HG03139 (cell line): ENCODE measurements at regions not wholly inside any gene's neighbourhood (a gene's known extent, or its start where the extent isn't known, plus 50 kb on each side); places are given as distances from the start of the nearest gene placed in this dataset.

Experiments used
- ATAC-seq: cut with Tn5 transposase; IDR thresholded peaks from one replicate; pipeline ENCODE4 v1.9.1; 2021; ENCODE audit not compliant: unreplicated experiment

DNA sequence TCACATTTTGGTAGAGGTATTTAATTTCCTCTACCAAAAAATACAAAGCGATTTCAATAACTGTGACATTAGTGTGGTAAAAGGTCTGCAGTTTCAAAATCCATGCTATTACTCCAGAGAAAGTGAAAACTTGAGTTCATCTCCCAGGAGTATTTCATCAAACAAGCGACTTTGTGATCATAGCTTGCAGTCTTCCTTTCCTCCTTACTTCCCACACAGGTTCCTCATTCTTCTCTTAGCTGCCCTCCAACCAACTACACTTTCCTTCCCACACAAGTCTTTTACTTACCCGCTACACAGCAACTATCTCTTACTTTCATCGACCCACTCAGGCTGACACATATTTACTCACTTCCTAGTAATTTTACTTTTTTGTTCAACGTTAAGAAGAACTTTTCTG is 413.4 kb upstream of the USP15 start:
- no peak for ATAC-seq

DNA sequence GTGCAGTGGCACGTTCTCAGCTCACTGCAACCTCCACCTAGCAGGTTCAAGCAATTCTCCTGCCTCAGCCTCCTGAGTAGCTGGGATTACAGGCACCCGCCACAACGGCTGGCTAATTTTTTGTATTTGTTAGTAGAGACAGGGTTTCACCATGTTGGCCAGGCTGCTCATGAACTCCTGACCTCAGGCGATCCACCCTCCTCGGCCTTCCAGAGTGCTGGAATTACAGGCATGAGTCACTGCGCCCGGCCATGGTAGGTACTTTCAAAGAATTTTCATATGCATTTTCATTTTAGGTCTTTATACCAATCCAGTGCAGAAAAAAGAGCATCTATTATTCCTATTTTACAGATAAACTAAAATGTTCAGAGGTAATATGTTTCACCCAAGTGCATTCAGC is 411.3 kb upstream of the USP15 start:
- no peak for ATAC-seq

DNA sequence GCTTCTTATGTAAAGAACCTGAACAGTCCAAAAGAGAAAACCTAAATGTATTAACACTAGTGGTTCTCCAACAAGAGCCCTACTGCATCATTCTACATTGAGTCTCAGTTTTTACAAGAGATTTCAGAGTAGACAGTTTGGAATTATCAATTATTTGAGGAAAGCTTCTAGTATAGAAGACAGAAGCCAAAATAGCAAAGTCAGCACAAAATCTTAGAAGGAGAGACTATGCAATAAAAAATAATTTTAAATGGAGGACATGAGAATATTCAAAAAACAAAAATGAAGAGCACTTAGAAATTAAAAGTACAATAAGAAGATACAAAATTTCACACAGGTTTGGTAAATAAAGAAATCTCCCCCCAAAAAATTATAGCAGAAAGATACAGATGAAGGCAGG is 406.3 kb upstream of the USP15 start:
- no peak for ATAC-seq

GRCh38 chr12:61854902-61855301 is 405.3 kb upstream of the USP15 start:
- no peak for ATAC-seq

DNA sequence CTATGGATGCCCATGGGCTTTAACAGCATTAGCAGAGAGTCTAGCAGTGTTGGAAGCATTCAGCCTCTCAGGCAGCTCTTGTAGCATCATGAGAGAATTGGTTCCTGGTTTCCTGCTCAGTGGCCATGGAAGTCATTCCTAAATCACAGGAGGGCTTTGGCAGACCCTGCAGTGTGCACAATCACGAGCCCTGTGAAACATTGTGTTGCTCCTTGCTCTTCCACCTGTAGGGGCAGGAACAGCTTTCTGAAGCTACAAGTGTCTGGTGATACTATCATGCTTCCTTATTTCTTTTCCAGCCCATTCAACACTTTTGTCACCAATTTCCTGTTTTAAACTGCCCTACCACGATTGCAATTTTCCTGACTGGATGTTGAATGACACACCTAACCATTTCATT is 402.2 kb upstream of the USP15 start:
- no peak for ATAC-seq

GRCh38 chr12:61860451-61860850 is 399.8 kb upstream of the USP15 start:
- ATAC-seq: no peak

- ATAC-seq: no peak
Observed at GRCh38 chr12:61862986-61863385, 397.2 kb upstream of the USP15 start.

DNA sequence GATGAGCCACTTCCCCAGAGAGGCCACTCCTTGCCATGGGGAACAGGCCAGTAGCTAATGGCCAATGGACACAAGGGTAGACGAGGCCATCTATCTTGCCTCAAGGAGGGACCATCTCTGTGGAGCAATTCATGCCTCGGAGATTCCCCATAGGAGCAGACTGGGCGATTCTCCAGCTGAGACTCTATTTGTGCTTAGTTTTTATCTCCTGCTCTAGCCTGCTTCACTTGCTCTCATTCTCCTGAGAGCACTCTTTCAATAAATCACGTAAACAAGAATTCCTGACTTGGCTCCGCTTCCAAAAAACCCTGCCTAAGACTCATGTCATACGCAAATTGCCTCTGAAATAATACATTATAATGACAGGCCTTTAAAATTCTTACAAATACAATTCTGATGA is 396.4 kb upstream of the USP15 start:
- no peak for ATAC-seq

DNA sequence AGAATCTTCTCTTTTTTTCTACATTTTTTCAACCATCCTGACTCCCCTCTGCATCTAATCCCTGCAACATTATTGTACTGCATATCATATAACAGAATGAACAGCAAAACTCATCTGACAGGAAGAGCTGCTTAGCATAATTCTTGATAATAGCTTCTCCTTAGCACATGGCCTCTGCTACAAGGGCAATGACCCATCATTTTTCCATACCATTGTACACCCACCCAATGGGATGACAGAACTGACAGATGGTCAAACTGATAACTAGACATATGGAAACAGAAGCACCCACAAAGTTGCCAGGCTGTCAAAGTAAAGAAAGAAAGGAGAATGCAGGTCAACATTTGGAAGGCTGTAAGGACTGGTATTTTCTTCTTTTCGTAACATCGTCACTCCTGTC is 390.4 kb upstream of the USP15 start:
- no peak for ATAC-seq

DNA sequence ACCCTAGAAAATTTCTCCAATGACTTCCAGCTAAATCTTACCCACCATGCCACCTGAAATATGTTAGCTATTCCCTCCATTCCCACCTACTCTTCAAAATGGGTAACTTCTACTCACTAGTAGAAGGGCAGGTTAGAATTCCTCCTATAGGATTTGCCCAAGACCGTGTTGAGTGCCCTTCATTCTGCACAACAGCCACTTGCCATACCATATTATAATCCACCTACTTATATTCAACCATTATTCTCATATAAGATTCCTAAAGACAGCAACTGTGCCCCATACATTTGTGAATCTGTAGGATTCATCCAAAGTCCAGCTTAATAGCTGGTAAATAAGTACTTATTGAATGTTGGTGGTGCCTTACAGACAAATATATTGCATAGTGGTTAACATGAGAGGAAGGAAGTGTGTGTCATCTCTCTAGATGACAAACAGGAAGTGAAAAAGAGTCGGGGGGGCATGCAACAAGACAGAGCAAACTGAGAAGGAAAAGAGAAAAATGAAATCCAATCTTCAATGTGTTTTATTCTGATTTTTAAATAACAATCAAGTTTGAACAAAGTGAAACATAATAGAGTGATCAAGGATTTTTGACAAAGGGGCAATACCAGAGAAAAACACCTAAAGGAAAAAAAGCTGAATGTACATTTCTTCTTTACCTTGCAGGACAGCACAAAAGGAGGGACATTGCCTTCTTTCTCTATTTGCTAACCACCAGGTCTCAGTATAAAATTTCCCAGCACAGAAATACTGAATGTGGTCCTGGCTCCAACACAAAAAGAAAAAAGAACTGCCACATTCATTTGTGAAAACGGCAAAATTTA is 389.3 kb upstream of the USP15 start:
- ATAC-seq: no peak

- ATAC-seq: no peak
Observed at GRCh38 chr12:61871485-61871810, 388.8 kb upstream of the USP15 start.

- no peak for ATAC-seq
Observed at GRCh38 chr12:61879229-61879628, 381.0 kb upstream of the USP15 start.

- ATAC-seq: no peak
Observed at GRCh38 chr12:61880186-61880585, 380.0 kb upstream of the USP15 start.

DNA sequence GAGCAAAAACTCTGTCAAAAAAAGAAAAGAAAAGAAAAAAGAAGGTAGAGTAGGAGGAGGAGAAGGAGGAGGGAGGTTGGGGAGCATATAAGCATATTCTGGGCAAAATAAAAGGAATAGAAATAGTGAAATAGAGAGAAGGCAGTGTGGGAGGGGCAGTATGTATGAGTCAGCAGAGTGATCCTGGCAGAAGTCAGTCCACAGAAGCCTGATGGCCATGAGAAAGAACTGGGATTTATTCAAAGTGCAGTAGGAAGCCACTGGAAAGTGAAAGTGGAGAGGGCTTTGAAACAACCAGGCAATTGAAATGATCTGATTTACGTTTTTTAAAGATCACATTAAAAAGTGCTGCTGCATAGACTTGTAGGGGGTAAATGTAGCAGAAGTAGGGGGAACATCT is 368.6 kb upstream of the USP15 start:
- no peak for ATAC-seq

DNA sequence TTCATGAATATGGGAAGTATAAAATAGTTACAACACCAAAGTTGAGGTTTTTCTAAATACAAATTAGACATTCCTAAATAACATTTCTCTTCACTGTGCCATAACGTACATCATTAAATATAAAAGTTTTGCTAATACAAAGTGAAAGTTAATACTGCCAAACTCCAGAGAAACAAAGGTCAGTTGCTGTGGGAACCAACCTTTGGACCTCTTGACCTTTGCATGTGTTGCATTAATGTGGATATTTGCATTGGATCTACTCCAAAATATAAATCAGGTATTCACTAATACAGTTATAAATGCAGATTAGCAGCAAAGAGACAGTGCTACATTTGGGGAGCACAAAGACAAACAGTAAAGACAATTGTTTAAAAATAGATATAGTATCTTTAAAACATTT is 366.0 kb upstream of the USP15 start:
- ATAC-seq: no peak

DNA sequence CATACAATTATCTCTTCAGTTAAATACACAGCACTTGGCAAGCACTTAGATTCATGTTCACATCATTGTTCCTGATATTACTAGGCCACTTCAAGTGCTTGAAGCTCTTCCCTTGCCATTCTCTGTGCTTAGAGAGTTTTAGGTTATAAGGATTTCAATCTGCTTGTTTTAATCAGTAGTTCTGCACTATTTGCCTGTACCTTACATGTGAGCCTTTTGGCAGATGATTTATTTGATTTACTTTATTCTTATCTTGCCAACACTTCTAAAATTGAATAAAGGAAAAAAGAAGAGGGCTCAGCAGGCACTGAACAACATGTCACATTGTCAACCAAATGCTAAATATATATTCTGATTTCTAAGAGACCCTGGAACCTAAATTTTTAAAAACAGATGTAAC is 363.8 kb upstream of the USP15 start:
- ATAC-seq: no peak

DNA sequence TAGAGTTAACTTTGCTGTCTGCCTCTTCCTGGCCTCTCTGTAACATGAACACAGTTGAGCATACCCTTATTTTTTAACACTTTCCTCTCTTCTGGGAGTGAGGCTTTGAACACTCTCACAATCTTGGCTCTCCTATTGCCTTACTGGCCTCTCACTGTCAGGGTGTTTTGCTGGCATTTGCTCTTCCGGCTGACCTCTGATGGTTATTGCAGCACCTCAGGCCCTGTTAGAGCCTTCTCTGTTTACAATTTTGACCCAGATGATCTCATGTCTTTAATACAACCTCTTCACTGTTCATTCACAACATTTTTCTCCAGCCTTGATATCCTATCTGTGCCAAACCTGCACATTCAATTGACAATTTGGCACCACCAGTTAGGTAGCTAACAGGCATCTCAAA is 357.8 kb upstream of the USP15 start:
- ATAC-seq: no peak

DNA sequence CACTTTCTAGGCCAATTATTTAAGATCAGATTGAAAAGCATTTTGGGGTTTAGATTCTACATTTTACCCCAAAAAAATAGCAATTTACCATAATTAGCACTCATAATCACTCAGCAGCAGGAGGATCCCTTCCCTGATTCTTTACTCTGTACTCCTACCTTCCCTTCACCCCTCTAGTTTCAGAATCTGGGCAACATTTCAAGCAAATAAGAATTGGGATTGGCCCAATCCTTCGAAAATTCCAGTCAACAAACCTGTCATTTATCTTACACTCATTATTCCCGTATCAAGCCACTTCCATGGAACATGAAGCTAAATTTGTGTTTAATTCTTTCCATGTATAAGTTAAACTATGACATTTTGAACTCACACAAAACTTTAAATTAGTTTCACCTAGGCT is 349.1 kb upstream of the USP15 start:
- ATAC-seq: no peak

- no peak for ATAC-seq
Observed at GRCh38 chr12:61915420-61915819, 344.8 kb upstream of the USP15 start.

DNA sequence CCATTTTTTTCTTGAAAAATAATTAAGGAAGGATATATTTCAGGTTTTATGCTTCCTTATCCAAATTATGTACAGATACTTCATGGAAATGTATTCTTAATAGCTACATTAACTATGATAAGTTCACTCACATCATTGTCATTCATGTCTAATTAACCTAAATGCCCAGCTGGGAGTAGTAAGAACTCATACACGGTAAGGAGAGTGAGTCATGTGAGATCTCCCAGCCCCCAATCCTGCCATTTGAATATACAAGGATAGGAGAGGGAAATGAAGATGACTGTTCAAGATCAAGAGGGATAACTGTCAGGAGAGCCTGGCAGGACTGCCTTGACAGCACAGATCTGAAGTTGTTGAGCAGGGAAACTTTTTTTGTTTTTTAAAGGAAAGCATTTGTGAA is 343.4 kb upstream of the USP15 start:
- ATAC-seq: no peak

- ATAC-seq: no peak
Observed at GRCh38 chr12:61919686-61920085, 340.5 kb upstream of the USP15 start.

DNA sequence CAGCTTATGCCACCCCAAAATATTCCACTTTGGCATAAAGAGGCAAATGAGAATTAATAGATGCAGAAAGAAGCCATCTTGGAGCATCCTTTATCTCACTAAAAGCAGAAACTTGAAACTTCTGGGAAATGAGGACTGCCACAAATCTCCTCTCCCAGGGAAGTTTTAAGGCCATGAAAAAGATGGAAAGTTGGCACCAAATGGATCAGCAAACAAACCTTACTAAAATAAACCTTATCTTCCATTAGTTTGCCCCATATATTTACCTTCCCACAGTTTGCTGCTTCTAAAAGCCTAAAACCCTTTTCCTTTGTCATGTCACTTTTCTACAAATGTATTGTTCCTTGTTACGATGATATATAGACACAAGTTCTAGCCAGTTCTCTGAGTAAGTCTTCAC is 340.0 kb upstream of the USP15 start:
- ATAC-seq: no peak

DNA sequence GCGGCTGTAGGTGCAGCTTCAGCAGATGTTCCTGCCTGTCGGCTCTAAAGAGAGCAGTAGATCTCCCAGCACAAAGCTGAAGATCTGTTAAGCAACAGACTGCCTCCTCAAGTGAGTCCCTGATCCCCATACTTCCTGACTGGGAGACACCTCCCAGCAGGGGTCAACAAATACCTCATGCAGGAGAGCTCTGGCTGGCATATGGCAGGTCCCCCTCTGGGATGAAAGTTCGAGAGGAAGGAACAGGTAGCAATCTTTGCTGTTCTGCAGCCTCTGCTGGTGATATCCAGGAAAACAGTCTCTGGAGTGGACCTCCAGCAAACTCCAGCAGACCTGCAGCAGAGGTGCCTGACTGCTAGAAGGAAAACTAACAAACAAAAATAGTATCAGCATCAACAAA is 337.1 kb upstream of the USP15 start:
- no peak for ATAC-seq
